Inflammatory macrophage treated with lipopolysaccharide for 1 hour (primary cell): ENCODE measurements at regions not wholly inside any gene's neighbourhood (a gene's known extent, or its start where the extent isn't known, plus 50 kb on each side); places are given as distances from the start of the nearest gene placed in this dataset.

Experiments used
- DNase-seq, 2 donors: peaks; one replicate each; pipeline ENCODE4 v3.0.0-alpha.2; 2020 to 2022

DNA sequence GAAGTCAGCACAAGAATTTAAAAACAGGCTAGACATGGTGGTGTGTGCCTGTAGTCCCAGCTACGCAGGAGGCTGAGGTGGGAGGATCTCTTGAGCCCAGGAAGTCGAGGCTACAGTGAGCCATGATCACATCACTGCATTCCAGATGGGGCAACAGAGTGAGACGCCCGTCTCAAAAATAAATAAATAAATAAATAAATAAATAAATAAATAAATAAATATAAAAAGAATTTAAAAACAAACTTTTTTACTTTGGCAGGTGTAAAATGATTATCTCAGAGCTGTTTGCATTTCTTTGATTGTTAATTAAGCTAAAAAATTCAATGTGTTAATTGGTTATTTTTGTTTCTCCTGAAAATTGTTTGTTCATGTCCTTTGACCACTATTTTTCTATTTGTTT is 97.5 kb upstream of the RPS6KA3 start:
- DNase-seq = no peak

DNA sequence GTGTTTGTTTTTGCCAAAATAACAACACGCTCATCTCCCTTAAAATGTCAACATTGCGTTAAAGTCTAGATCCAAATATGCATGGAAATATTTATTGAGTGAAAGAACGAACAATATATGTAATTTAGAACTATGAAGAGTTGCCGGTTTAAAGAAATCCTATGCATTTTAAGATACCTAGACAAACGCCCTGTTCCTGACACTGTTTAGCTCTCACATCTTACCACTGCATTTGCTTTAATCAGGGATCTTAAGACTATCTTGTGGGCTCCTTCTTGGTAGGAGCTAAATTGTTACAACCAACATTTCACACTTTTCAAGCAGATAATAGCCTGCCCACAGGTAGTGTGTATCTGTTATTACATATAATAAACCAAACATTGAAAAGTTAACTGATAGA is 96.6 kb upstream of the RPS6KA3 start:
- DNase-seq = no peak

DNA sequence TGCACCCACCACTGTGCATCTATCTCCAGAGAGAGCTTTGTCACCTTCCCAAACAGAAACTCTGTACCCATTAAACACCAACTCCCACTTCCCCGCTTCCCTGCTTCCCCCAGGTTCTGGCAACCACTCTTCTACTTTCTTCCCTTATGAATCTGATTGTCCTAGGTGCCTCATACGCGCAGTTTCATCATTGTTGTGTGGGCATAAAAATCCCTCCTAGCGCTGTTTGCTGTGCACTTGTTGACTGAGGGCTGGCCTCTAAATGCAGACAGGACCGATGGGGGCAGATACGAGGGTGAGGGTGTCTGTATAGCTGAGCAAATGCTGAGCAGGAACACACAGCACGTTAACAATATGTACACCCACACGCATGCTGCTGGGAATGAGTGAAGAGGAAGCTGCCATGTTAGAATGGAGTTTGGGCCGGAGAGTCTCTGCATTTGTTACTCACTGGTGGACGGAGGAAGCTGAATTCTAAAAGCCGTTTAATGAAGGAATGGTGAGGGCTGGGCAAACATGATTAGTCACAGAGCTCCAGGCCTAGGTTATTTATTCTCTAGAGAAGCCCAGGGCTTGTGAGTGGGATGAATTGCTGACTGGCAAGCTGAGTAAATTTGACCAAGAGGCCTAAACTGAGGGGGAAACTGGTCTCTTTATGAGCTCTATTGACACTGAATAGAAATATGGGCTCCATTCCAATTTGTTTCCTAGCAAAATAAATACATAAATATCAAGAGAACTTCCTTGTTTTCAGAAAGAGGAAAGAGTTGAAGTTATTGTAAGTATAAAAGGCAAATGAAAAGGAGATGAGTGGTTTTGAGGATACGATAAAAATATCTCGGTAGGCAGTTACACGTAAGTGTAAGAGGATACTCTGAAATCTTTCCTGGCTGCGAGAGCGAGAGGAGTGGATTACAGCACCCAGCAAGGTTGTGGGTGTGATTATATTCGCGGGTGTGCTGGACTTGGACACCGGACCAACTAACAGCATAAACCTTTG is 95.9 kb upstream of the RPS6KA3 start:
- peak; percentile 44 to 58 for DNase-seq

DNA sequence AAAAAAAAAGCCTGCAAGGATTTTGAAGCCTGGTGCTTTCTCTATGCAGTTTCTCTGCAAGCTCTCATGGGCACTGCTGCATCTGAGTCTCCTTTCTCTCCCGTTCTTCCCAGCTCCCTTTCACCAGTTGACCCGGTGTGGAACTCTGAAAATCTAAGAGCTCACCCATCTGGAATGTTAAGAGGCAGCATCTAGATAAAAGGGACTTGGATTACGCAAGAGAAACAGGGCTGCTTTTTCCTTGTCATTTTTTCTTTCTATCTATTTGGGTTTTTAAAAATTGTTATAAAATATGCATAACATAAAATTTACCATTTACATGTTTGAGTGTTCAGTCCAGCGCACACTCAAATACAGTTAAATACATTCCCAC is 95.2 kb upstream of the RPS6KA3 start:
- no peak for DNase-seq

DNA sequence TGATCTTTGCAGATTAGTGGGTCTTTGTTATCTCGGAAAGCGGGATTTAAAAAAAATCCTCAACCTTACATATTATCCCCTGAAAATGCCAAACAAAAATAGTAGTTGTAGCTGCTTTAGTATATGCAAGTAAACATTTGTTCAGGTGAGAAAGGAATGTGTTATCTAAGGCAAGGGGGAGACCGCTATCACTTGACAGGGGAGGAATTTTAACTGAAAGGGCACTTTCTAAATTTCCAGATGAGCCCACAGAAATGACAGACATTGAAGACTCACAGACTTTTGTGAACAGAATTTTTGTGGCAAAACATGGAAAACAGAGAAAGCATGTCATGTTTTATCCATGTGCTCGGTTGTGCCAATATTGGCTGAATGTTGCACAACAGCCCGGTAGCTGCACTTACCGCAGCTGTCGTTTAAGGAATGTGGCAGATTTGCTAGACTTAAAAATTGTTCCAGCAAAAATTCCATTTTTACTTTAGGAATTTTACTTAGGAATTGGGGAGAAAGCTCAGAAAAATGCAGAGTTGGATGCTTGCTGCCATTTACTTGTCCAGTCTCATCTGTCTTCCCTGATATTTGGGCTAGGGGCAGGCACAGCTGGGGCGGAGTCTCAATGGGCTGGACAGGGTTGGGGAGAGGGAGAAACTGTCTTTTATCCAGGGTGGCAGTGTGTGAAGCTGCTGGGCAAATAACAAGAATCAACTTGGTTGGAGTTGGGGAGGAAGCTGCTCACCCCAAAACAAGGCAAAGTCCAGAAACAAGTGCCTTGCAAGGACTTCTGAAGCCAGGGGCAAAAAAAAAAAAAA is 94.6 kb upstream of the RPS6KA3 start:
- no peak for DNase-seq

DNA sequence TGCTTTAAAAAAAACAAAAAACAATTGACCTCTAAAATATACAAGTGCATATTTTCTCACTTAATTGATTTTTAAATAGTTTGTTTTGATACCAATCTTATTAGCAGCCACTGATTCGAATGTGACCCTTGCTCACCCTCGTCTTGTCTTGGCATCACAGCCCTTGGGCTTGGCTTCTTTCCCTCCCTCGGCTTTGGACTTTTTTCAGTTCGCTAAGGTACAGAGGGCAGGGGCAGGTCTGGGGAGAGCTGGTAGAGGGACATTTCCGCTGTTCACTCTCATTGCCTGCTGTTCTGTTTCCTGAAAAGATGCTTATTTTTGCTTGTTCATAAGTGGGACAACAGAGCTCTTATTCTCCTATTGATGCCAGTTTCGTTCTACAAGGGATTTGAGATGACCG is 88.5 kb upstream of the RPS6KA3 start:
- no peak for DNase-seq

DNA sequence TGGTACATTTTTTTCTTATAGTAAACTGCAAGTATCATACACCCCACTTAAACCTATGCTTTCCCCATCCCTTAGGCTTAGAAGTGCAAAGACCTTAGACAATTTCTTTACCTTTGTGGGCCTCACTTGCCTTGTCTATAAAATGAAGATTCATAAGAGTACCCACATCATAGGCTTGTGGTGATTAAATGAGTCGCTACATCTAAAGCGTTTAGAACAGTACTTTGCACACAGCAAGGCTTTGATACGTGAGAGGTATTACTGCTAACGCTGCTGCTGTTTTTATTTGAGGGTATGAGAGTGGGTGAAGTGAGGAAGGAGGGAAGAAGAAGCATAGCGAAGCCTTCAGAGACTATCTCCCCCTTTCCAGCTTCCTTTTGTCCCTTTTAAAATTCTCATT is 87.8 kb upstream of the RPS6KA3 start:
- DNase-seq = no peak

DNA sequence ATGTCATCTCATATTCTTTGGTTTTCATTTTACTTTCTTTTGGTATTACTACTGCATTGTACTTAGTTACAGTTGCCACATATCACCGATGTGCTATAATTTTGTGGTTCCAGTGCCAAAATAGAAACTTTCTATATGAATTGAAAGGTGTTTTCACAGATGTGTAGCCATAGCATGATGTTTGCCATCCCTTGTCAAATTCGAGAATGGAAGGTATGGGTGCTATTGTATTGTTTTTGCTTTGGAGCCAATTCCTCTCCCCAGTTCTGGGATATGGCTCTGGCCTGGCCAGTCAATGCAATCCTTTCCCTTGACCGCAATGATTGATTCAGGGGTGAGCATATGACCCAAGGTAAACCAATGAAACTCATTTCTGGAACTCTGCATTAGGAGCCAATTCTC is 86.2 kb upstream of the RPS6KA3 start:
- no peak for DNase-seq

DNA sequence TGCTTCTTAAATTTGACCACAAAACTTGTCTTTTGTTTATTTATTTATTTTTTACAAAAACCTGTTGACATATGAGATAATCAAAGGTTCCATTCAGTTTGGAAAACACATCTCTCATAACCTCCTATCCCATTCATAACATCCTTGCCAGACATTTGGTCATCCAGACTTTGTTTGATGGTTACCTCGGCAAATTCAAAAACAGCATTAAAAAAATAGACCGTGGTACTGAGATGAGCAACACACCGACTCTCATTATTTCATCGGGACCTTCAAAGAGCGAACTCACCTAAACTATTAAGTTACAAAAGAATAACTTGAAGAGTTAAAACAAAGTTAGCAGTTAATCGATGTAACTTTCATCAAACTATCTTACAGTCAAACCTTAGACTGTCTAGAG is 85.8 kb upstream of the RPS6KA3 start:
- no peak for DNase-seq

DNA sequence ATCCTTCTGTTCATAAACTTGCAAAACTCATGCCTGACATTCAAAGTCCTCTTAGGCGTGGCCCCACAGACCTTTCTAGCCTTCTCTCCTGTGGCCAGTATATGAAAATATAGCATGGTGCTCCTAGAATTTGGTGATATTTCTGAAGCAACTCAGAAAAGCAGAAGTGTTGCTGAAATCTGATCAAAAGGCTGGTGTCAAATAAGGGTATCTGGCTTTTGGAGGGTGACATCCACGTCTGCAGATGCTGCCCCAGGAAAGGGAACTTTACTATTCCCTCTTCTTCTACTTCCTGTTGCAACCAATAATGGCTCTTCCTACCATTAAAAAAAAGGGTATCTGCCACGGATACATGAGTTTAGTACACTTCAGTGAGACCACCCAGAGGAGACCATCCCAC is 83.9 kb upstream of the RPS6KA3 start:
- DNase-seq = no peak

DNA sequence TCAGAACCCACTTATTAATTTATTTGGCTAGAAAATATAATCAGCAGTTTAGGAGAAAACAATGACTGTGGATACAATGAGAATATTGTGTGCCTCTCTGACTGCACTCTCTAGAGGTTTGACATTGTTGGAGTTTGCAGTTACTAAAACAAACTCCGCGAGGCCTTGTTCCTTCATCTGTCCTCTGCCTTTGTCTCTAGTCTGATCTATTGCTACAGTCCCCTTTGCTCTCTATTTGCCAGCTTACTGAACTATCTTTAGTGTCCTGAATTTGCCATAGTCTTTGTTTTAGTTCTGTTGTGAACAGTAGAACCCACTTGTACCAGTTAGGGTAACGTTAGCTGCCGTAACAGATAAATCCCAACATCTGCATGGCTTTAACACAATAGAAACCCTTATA is 81.4 kb upstream of the RPS6KA3 start:
- no peak for DNase-seq

DNA sequence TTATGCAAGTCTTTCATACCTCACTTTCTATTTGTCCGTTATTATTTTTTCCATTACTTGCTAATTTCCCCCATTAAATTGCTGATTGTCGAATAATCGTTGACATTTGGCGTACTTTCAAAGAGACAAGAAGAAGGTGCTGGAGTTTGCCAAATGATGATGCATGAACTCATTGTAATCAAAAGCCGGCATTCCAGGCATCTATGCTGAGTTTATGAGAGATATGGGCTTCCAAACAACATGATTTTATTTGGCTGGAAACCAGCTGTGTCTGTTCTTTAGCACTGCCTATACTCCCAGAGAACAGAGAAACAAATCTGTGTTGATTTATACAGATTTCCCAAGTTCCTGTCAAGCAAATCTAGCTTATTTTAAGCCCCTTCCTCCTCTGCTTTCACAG is 80.8 kb upstream of the RPS6KA3 start:
- no peak for DNase-seq

DNA sequence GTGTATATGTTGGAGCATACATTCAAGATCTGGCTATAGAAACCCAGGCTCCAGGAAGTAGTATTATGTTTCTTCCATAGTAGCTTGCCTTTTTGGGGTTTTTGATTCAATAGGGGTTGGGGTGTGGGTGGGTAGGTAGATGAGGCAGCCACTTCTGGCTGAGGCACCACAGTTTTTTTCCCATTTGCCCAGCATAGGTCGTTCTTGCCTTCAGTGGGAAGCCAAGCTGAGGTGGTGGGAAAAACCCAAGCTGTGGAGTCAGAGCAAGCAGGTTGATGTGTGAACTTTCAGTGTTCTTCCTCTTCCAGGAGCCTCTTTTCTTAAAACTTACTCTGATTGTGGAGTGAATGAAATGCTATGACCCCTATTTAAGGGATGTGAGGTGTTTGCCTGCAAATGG is 67.0 kb upstream of the RPS6KA3 start:
- DNase-seq = no peak

DNA sequence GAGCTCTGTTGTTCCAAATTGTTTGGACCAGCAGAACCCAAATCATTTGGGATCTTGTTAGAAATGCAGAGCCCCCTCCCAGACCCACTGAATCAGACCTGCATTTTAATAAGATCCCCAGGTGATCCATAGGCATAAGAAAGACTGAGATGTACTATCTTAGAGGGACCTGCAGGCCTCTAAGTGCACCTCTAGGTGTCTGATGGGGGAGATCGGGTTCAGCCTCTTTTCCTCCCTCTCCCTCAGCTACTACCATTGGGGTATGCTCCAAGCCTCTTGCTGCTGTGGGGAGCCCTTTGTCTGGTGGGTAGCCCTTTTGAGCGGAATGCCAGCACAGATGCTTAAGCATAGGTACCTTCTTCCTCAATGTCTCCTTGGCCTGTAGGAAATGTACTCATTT is 63.8 kb upstream of the RPS6KA3 start:
- DNase-seq = no peak

DNA sequence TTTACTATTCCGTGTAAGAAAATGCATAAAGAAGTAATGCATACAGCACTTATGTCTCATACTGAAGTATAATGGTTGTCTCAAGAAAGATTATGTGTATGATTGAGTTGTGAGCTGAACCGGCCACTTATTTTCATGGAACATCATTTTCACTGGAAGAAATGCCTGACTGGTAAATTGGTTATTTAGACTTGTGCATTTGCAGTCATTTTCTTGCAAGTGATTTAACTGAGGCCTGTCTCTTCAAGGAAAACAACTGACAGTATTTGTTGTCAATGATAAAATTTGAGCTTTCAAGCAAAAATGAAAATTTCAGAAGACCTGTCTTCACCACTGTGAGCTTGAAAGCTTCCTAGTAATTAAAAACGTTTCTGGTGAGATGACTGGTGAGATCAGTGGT is 62.7 kb upstream of the RPS6KA3 start:
- no peak for DNase-seq

DNA sequence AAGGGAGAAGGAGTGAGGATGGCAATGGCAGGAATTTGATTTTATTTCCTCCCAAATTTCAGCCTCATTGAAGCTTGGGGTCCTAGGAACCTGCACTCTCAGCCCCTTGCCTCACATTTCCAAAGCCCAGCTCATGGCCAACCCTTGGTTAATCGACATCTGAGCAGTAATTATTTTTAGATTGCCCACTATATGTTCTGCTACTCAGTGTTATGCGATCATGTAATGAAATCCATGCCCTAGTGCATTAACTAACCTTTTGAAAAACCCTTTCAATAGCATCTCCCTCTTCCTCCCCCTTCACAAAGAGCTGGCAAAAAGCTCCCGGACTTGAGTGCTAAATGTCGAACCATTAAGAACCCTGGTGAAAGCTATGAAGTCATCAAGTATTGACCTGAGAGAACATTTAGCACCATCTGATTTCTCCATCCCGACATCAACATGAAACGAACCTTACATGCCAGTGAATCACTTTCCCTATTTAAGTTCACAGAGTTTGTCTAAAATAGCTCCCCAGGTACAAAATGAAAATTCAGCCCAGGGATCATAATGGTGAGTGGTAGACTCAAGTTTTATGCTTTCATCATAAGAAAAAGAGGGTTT is 59.2 kb upstream of the RPS6KA3 start:
- no peak for DNase-seq

DNA sequence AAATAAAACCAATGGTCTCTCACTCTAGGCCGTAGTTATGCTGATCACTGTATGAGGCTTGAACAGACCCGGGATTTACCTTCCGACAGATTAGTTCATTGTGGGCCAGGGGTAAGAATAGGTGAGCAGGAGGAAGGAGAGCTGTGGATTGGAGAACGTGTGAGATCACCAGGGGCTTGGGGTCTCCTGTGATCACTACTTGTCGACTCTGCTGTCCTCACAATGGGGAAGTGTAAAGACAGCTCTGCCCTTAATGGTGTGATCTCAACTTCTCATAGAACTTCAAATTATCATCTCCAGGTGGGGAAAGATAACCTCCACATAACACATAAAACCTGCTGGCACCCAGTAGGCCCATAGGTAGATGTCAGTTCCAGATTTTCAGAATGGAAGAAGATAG is 56.2 kb upstream of the RPS6KA3 start:
- DNase-seq = no peak

DNA sequence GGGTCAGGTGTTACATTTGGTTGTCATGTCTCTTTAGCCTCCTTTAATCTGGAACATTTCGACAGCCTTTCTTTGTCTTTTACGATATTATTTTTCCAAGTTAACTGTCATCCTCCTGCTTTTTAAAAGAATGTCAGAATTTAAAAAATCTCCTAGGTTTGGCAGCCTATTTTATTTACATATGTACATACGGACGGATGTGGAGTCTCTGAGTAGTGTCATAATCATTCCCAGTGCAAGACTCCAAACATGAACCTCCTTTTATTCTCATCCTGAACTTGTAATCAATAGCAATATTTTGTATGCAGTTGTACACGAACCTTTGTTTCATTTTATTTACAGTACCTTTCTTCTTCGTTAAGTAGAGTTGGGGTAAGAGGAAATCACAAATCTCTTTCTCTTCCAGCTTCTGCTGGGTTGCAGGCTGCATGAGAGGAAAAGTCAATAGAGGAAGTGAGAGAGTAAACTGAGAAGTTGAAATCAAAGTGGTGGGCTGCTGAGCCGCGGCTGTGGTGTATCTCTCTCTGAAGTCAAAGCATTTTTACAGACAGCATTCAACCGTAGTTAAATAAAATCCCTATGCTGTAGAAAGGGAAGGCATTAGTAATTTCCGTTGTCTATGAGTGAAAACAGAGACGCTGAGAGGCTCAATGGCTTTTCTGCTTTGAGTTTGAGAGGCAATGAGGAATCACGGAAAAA is 53.9 kb upstream of the RPS6KA3 start:
- DNase-seq = peak; percentile 55 to 56

DNA sequence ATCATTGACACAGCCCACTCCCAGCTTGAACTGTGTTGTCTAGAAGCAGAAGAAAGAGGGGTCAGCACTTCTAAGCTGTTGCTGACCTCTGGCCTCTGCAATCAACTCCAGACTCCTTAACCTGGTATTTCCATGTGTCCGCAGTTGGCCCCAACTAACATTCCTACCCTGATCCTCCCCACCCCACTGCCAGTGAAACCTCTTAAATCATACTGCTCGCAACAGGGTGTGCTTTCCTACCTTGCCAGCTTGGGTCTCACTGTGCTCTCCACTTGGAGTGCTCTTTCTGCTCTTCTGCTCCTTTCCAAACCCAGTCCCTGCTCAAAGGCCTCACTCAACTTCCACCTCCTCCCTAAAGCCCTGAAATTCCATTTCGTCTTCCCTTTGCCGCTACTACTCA is 52.3 kb upstream of the RPS6KA3 start:
- DNase-seq = no peak

DNA sequence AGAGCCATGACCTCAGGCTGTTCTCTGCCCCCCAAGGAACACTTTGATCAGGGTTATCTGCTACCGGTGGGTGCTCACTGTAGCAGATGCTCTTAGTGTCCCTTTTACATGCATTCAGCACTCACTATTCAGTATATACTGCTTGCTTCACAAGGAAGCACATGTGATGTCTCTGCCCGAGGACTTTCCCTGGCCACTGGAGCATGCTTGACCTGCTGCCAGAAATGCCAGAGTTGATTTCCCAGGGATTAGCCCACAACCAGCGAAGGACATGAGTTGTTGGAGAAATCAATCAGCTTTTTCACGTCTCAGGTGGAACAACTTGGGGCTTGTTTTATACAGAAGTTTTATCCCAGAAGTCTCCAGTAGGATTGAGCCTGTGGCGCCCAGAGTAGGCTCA is 51.2 kb upstream of the RPS6KA3 start:
- DNase-seq = no peak
